HepG2 (cell line): ENCODE measurements at regions not wholly inside any gene's neighbourhood (a gene's known extent, or its start where the extent isn't known, plus 50 kb on each side); places are given as distances from the start of the nearest gene placed in this dataset.

Experiments used
- CENPT ChIP-seq: sonication (generic); formaldehyde crosslinking; IDR thresholded peaks from 2 replicates; pipeline ENCODE4 v1.8.0; 2022; ENCODE audit warnings: low read depth, mild to moderate bottlenecking, moderate library complexity, missing genetic modification reagents
- FOXA3 ChIP-seq: IDR thresholded peaks from 2 replicates; pipeline ENCODE4 v1.6.1; 2016; ENCODE audit warnings: missing genetic modification reagents, missing compliant biosample characterization
- FOXP4 ChIP-seq: sonication (generic); formaldehyde crosslinking; IDR thresholded peaks from 2 replicates; pipeline ENCODE4 v1.4.0; 2020; ENCODE audit warnings: missing genetic modification reagents
- KMT2A ChIP-seq: sonication (generic); formaldehyde crosslinking; IDR thresholded peaks from 2 replicates; pipeline ENCODE4 v1.4.0; 2020; ENCODE audit warnings: missing genetic modification reagents
- MAFK ChIP-seq, 2 experiments: IDR thresholded peaks in 1 of 2; conservative IDR thresholded peaks in 1 of 2; 2 replicates each; pipeline ENCODE4 v1.6.1; 2011; ENCODE audit warnings: improper control_type of control experiment in 2 of 2, low read length in 2 of 2
- MAX ChIP-seq: IDR thresholded peaks from 2 replicates; pipeline ENCODE4 v1.6.1; 2012; ENCODE audit warnings: inconsistent platforms
- MXI1 ChIP-seq: IDR thresholded peaks from 3 replicates; pipeline ENCODE4 v1.6.1; 2012; ENCODE audit warnings: low read depth, low read length, inconsistent platforms, borderline replicate concordance
- MYPOP ChIP-seq: sonication (generic); formaldehyde crosslinking; IDR thresholded peaks from 2 replicates; pipeline ENCODE4 v1.8.1; 2023; ENCODE audit warnings: mild to moderate bottlenecking, moderate library complexity, missing genetic modification reagents
- PLSCR1 ChIP-seq: sonication (generic); formaldehyde crosslinking; IDR thresholded peaks from 2 replicates; pipeline ENCODE4 v1.5.0; 2020; ENCODE audit warnings: missing genetic modification reagents, mild to moderate bottlenecking, borderline replicate concordance
- POLR2AphosphoS5 ChIP-seq: IDR thresholded peaks from 2 replicates; pipeline ENCODE4 v1.6.1; 2012; ENCODE audit warnings: low read depth, low read length
- RAD21 ChIP-seq: fragments of 450-650 bp; formaldehyde crosslinking; IDR thresholded peaks from 2 replicates; pipeline ENCODE4 v1.5.0; 2020; ENCODE audit warnings: mild to moderate bottlenecking
- REPIN1 ChIP-seq: sonication (generic); formaldehyde crosslinking; IDR thresholded peaks from 2 replicates; pipeline ENCODE4 v1.8.0; 2022; ENCODE audit warnings: missing genetic modification reagents, low read depth, mild to moderate bottlenecking, borderline replicate concordance
- SP4 ChIP-seq: sonication (generic); formaldehyde crosslinking; IDR thresholded peaks from 2 replicates; pipeline ENCODE4 v1.8.1; 2023; ENCODE audit warnings: mild to moderate bottlenecking, missing genetic modification reagents
- YEATS4 ChIP-seq: sonication (generic); formaldehyde crosslinking; IDR thresholded peaks from 2 replicates; pipeline ENCODE4 v1.4.0; 2020; ENCODE audit warnings: missing genetic modification reagents, borderline replicate concordance
- ZBTB10 ChIP-seq: sonication (generic); formaldehyde crosslinking; IDR thresholded peaks from 2 replicates; pipeline ENCODE4 v1.4.0; 2020; ENCODE audit warnings: missing genetic modification reagents, borderline replicate concordance
- ZFYVE20 ChIP-seq: sonication (generic); formaldehyde crosslinking; IDR thresholded peaks from 2 replicates; pipeline ENCODE4 v1.8.0; 2023; ENCODE audit warnings: low read depth, mild to moderate bottlenecking, moderate library complexity, missing genetic modification reagents, borderline replicate concordance
- ZNF230 ChIP-seq: sonication (generic); formaldehyde crosslinking; IDR thresholded peaks from 2 replicates; pipeline ENCODE4 v1.4.0; 2020; ENCODE audit warnings: mild to moderate bottlenecking, missing genetic modification reagents
- ZNF350 ChIP-seq: sonication (generic); formaldehyde crosslinking; IDR thresholded peaks from 2 replicates; pipeline ENCODE4 v1.4.0; 2020; ENCODE audit warnings: mild to moderate bottlenecking, low read depth, missing genetic modification reagents, borderline replicate concordance
- ZNF558 ChIP-seq: sonication (generic); formaldehyde crosslinking; IDR thresholded peaks from 2 replicates; pipeline ENCODE4 v1.9.0; 2022; ENCODE audit warnings: mild to moderate bottlenecking, missing genetic modification reagents, borderline replicate concordance
- ZNF644 ChIP-seq: IDR thresholded peaks from 2 replicates; pipeline ENCODE4 v1.6.1; 2016; ENCODE audit warnings: low read depth
- ZNF761 ChIP-seq: sonication (generic); formaldehyde crosslinking; conservative IDR thresholded peaks from 2 replicates; pipeline ENCODE4 v1.4.0; 2020; ENCODE audit warnings: mild to moderate bottlenecking, missing genetic modification reagents
- ZSCAN12 ChIP-seq: sonication (generic); formaldehyde crosslinking; IDR thresholded peaks from 2 replicates; pipeline ENCODE4 v1.9.0; 2021; ENCODE audit warnings: mild to moderate bottlenecking, missing genetic modification reagents

GRCh38 chr13:30114571-30115256 is 192.6 kb downstream of the KATNAL1 start (continued):
- no peak; the same call in 1 of the 2 replicates for TF ChIP-seq ZNF558 (CRISPR knock-in tag)
- no peak for TF ChIP-seq ZNF644 (CRISPR knock-in tag)
- peak; percentile 97 for TF ChIP-seq MYPOP (CRISPR knock-in tag)
- TF ChIP-seq SP4 (CRISPR knock-in tag), result peak; percentile 33; the same call in 1 of the 2 replicates
- TF ChIP-seq REPIN1 (CRISPR knock-in tag), result peak; percentile 71; the same call in 1 of the 2 replicates
- peak; percentile 28 for TF ChIP-seq FOXA3 (CRISPR knock-in tag)
- TF ChIP-seq ZBTB10, result 0 out of 2 replicates have a peak, but pooled peaks have one; percentile 49
- 0 out of 2 replicates have a peak, but pooled peaks have one; percentile 17 for TF ChIP-seq FOXP4 (CRISPR knock-in tag)
- peak; percentile 27; the same call in 1 of the 3 replicates for TF ChIP-seq MXI1
- TF ChIP-seq CENPT (CRISPR knock-in tag), result 0 out of 2 replicates have a peak, but pooled peaks have one; percentile 35
- 0 out of 2 replicates have a peak, but pooled peaks have one; percentile 39 for TF ChIP-seq POLR2AphosphoS5
- TF ChIP-seq ZNF350 (CRISPR knock-in tag), result peak; percentile 10; the same call in 1 of the 2 replicates
- peak; percentile 65 for TF ChIP-seq MAX
- TF ChIP-seq KMT2A (CRISPR knock-in tag), result no peak
- peak; percentile 76 for TF ChIP-seq RAD21
- TF ChIP-seq ZNF230 (CRISPR knock-in tag), result no peak; the same call in 1 of the 2 replicates
- peak; percentile 45; the same call in 1 of the 2 replicates for TF ChIP-seq YEATS4 (CRISPR knock-in tag)
- TF ChIP-seq PLSCR1, result no peak
- peak; percentile 21 to 34; a peak in 2 of 4 replicates for TF ChIP-seq MAFK (conservative IDR thresholded peaks at IDR 0.05 in 1 of 2, IDR thresholded peaks at IDR 0.05 in 1 of 2; ENCODE audit: low read length in 2 of 2)
- 0 out of 2 replicates have a peak, but pooled peaks have one; percentile 43 for TF ChIP-seq ZFYVE20 (CRISPR knock-in tag)
- no peak for TF ChIP-seq ZSCAN12 (CRISPR knock-in tag)
- peak; percentile 50; the same call in 1 of the 2 replicates for TF ChIP-seq ZNF761 (CRISPR knock-in tag)
